NCI-H510A (cell line): ENCODE measurements at regions not wholly inside any gene's neighbourhood (a gene's known extent, or its start where the extent isn't known, plus 50 kb on each side); places are given as distances from the start of the nearest gene placed in this dataset.
A peak's percentile ranks its signal among the peaks of the same experiment; 100 is the strongest.

Source experiments
- DNase-seq: peaks from one replicate; lab custom pipeline; 2025; lab: John Stamatoyannopoulos, UW

DNA sequence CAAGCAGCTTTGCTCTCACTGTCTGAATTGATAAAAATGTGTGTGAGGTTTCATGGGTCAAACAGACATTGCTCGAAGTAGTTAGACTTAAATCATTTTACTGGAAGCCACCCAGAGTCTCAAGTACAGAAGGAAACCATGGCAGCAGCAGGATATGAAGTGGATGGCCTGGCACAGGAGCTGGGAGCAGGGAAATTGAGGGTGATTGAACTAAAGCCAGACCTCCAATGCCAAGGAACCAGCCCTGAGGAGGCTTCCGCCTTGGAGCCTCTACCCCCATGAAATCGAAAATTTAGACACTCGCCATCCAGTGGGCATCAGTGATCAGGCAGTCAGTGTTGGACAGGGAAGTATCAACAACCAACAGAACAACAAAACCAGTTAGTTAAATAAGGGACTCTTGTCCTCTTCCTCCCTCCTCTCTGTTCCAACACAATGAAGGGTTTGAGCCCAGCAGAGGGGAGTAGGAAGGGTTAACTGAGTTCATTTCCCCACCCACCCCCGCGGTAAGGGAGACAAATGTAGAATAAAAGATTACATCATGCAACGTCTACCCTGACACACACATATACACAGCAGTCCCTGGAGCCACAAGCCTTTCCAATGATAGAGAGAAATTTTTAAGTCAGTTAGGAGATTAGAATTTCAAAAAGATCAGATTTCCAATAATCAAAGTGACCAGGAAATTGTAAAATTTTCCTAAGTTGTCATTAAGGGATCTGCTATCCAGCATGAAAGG, 156.3 kb downstream of the SLC16A9 start:
- DNase-seq: no peak

DNA sequence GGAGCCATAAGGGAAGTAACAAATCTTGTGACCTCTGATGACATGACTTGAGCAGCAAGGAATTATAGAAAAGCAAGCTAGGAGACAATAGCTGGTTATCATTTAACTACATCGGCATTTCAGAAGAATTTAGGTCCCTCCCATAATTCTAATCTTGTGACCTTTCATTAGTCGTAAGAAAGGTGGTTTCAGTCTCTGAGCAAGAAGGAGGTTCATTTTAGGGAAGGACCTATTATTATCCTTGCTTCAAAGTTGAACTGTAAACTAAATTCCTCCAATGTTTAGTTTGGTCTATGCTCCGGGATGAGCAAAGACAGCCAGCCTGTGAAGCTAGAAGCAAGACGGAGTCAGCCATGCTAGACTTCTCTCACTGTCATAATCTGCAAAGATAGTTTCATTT, 159.6 kb downstream of the SLC16A9 start:
- DNase-seq: no peak

- DNase-seq: no peak
Observed at GRCh38 chr10:59538623-59539022, 171.0 kb downstream of the SLC16A9 start.

DNA sequence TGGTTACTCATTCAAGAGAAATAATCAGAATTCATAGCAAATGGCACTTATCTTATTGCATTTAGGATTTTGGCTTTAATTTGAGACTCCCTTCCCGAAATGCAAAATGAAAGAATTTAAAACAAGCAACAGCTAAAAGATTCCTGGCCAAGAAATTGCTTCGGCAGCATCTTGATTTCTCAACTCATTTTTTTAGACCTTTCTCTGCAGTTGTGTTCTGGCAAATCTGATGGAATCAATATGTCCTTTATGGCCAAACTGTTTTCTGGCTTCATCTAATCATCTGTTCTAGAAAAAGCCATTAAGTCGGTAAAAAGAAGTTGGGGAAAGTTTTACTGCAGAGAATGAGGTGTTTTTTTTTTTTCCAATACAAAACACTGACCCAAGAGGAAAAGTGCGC, 172.1 kb downstream of the SLC16A9 start:
- no peak for DNase-seq

GRCh38 chr10:59536167-59537014, 173.3 kb downstream of the SLC16A9 start:
- no peak for DNase-seq

DNA sequence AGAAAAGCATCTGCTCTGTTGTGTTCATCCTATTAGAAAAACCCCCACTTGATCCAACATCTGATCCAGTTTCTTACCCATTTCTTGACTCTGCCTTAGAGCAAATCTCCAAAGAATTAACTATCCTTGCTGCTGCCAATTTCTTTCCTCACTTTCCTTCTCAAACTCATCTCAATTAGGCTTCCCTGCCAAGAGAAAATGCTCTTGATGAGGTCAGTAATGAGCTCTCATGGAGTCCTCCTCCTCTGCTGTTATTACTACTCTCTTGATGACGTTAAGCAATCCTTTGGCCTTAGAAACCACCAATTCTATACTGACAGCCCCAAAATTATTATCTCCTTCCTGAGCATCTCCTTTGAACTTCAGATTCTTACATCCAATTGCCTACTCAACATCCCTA, 162.0 kb upstream of the FAM13C start:
- DNase-seq: no peak

DNA sequence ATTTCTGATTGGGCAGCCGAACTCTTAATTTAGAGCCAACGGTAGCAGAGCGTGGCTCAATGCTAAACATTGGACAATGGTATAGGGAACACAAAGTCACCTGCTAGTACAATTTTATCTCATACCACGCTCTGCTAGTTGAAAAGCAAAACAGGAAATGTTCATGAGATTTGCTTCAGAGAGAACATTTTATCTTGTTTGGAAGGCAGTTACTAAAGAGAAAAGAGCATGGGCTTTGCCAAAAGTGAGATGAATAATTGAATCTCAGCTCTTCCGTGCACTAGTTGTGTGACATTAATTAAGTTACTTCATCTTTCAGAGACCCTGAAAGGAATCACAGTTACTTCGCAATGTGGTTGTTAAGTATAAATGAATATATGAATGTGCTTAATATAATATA, 161.5 kb upstream of the FAM13C start:
- DNase-seq: no peak

DNA sequence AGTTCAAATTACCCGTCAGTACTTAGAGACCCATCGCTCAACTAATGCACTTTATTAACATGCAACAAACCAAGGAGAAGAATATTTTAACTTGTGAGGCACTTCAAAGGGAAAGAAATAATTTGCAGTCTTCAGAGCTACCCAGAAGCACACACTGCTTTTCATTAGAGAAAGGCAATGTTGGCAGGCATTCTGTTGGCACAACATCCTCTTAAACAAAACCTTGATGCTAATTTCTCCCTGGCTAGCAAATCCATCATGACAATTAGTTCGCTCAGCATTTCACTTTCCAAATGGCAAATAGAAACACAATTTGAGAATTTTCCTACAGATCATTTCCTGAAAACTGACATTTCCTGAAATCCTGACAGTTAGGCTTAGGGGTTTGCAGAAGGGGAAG, 155.6 kb upstream of the FAM13C start:
- DNase-seq: no peak

- no peak for DNase-seq
Observed at GRCh38 chr10:59517341-59517899, 155.1 kb upstream of the FAM13C start.

GRCh38 chr10:59513558-59513957, 151.2 kb upstream of the FAM13C start:
- DNase-seq: no peak

GRCh38 chr10:59512951-59513350, 150.6 kb upstream of the FAM13C start:
- no peak for DNase-seq

- DNase-seq: no peak
Observed at GRCh38 chr10:59508956-59509355, 146.6 kb upstream of the FAM13C start.

- DNase-seq: no peak
Observed at GRCh38 chr10:59508296-59508695, 145.9 kb upstream of the FAM13C start.

- DNase-seq: no peak
Observed at GRCh38 chr10:59505926-59506325, 143.6 kb upstream of the FAM13C start.

GRCh38 chr10:59499460-59499859, 137.1 kb upstream of the FAM13C start:
- no peak for DNase-seq

DNA sequence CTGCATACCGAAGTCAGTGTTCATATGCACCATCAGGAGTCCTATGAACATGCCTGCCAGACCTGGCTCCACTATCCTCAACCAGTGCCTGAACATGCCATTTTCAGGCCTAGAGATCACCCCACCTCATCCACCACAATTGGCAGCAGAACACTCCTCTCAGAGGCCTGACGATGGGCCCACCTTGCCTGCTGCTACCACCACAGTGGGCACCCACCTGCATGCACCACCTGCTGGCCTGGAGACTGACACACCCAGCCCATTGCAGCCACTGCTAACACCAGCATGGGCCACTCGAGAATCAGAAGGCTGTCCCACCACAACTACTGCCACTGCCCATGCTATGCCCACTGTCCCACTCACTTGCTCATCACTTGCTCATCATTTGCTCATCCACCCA, 130.7 kb upstream of the FAM13C start:
- DNase-seq: no peak

- DNase-seq: no peak
Observed at GRCh38 chr10:59479426-59479825, 117.1 kb upstream of the FAM13C start.

GRCh38 chr10:59470570-59470969, 108.2 kb upstream of the FAM13C start:
- peak; percentile 2 for DNase-seq

- no peak for DNase-seq
Observed at GRCh38 chr10:59465088-59465487, 102.7 kb upstream of the FAM13C start.

GRCh38 chr10:59464483-59464882, 102.1 kb upstream of the FAM13C start:
- no peak for DNase-seq

- DNase-seq: no peak
Observed at GRCh38 chr10:59463909-59464308, 101.6 kb upstream of the FAM13C start.

- no peak for DNase-seq
Observed at GRCh38 chr10:59460601-59461000, 98.3 kb upstream of the FAM13C start.

DNA sequence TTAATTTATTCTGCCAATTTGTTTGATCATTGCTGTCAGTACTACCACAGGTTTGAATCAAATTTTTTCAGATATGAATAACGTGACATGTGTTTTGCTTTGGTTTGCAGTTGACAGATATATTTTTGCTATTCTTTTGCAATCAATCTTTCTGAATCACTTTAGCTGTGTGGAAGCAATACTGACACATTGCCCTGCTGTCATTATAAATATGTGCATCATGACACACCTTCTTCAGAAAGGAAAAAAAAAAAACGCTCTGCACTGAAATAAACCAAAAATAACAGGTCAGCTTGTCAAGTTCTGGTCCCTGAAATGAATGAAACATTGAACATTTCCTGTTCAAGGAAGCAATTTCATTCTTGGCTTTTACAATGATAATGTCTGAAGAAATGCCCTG, 93.8 kb upstream of the FAM13C start:
- no peak for DNase-seq
